ENCODE measurements at regions not wholly inside any gene's neighbourhood (a gene's known extent, or its start where the extent isn't known, plus 50 kb on each side); places are given as distances from the start of the nearest gene placed in this dataset.

- WGBS (ENCODE audit: insufficient coverage, low coverage, low lambda C conversion rate, missing lambda C conversion rate) = 33% methylated on average over 3 of the region's 3 CpGs
- no peak for ATAC-seq
- no peak for TF ChIP-seq POLR2A (IDR thresholded peaks at IDR 0.05)
- TF ChIP-seq CTCF (IDR thresholded peaks at IDR 0.05) = no peak
- intact Hi-C loops (cut with DNase I) = no loop called here
- Histone ChIP-seq H3K4me3 (no peak overlapping the region), H3K27me3 (no peaks in the 10 kb centered on the region), H3K4me1 (no peaks in the 10 kb centered on the region), H3K27ac (no peak overlapping the region), H3K9me3 (no peaks in the 10 kb centered on the region), H3K36me3 (no peaks in the 10 kb centered on the region)
- DNase-seq = no peak
Observed at GRCh38 chr5:84821924-84822323, 437.2 kb upstream of the EDIL3 start.

GRCh38 chr5:84817953-84818352, 433.3 kb upstream of the EDIL3 start:
- no peak overlapping the region for H3K4me3 ChIP-seq
- H3K4me1 ChIP-seq = no peaks in the 10 kb centered on the region
- no peaks in the 10 kb centered on the region for H3K9me3 ChIP-seq
- H3K27ac ChIP-seq = no peak overlapping the region
- no peak for DNase-seq
- H3K27me3 ChIP-seq = no peaks in the 10 kb centered on the region
- no peak for ATAC-seq
- TF ChIP-seq POLR2A (IDR thresholded peaks at IDR 0.05) (no peak), CTCF (IDR thresholded peaks at IDR 0.05) (no peak)
- H3K36me3 ChIP-seq = no peaks in the 10 kb centered on the region
- intact Hi-C loops (cut with DNase I) = no loop called here
- 73% methylated on average over 4 of the region's 5 CpGs for WGBS (ENCODE audit: insufficient coverage, low coverage, low lambda C conversion rate, missing lambda C conversion rate)

GRCh38 chr5:84816746-84817547, 432.3 kb upstream of the EDIL3 start:
- TF ChIP-seq CTCF (IDR thresholded peaks at IDR 0.05) (no peak), POLR2A (IDR thresholded peaks at IDR 0.05) (no peak)
- 45% methylated on average over 4 of the region's 4 CpGs for WGBS (ENCODE audit: insufficient coverage, low coverage, low lambda C conversion rate, missing lambda C conversion rate)
- H3K27me3 ChIP-seq = no peaks in the 10 kb centered on the region
- H3K4me1 ChIP-seq = no peaks in the 10 kb centered on the region
- no peak for DNase-seq
- no peaks in the 10 kb centered on the region for H3K9me3 ChIP-seq
- ATAC-seq = no peak
- intact Hi-C loops (cut with DNase I) = no loop called here
- H3K4me3 ChIP-seq = no peak overlapping the region
- no peaks in the 10 kb centered on the region for H3K36me3 ChIP-seq
- H3K27ac ChIP-seq = no peak overlapping the region

- Histone ChIP-seq H3K27ac (no peak overlapping the region), H3K4me1 (no peaks in the 10 kb centered on the region), H3K9me3 (no peaks in the 10 kb centered on the region), H3K36me3 (no peaks in the 10 kb centered on the region), H3K27me3 (no peaks in the 10 kb centered on the region), H3K4me3 (no peak overlapping the region)
- intact Hi-C loops (cut with DNase I) = no loop called here
- DNase-seq = no peak
- WGBS (ENCODE audit: insufficient coverage, low coverage, low lambda C conversion rate, missing lambda C conversion rate) = 32% methylated on average over 1 of the region's 1 CpG
- TF ChIP-seq CTCF (IDR thresholded peaks at IDR 0.05) = no peak
- TF ChIP-seq POLR2A (IDR thresholded peaks at IDR 0.05) = no peak
- no peak for ATAC-seq
Observed at GRCh38 chr5:84816160-84816559, 431.5 kb upstream of the EDIL3 start.

GRCh38 chr5:84805473-84805872, 420.8 kb upstream of the EDIL3 start:
- no peak for DNase-seq
- no peaks in the 10 kb centered on the region for H3K4me1 ChIP-seq
- H3K27ac ChIP-seq = no peak overlapping the region
- ATAC-seq = no peak
- no peaks in the 10 kb centered on the region for H3K27me3 ChIP-seq
- H3K4me3 ChIP-seq = no peak overlapping the region
- H3K9me3 ChIP-seq = no peaks in the 10 kb centered on the region
- H3K36me3 ChIP-seq = no peaks in the 10 kb centered on the region
- intact Hi-C loops (cut with DNase I) = no loop called here
- TF ChIP-seq CTCF (IDR thresholded peaks at IDR 0.05) = no peak
- TF ChIP-seq POLR2A (IDR thresholded peaks at IDR 0.05) = no peak
